ENCODE measurements at regions not wholly inside any gene's neighbourhood (a gene's known extent, or its start where the extent isn't known, plus 50 kb on each side); places are given as distances from the start of the nearest gene placed in this dataset.

DNA sequence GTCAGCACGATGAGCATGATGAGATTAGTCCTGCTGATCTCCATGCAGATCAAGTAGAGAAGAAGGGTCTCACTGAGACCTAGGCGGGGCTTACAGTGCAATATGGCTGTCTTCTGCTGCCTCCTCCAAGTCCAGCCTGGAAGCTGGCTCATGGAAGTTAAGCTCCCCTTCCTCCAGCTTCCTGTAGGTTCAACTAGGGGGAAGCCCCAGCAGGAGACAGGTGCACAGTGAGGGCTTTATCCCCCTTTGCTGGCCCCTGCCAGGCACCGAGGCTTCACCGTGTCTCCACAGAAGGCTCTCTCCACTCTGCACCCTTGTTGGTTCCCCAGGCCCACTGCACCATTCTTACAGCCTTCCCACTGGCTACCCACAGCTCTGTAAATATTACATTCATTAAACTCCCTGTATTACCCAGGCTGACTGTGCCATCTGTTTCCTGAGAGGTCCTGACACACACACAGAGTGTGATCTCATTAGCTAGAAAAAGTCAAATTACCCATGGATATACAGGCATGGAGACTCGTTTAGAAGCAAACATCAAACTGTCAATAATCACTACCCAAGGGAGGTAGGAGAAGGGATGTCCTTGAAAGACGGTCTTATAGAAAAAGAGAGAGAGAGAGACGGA, 90.4 kb downstream of the SLC2A10 start:
- peaks cover 6% of the 10 kb centered on the region for H3K9me3 ChIP-seq (ENCODE audit: control insufficient read depth, low read length)
- H2AFZ ChIP-seq (ENCODE audit: low read depth, low read length): no peak overlapping the region
- H3K4ac ChIP-seq (ENCODE audit: low read depth in 1 of 2, low read length in 2 of 2): no peak overlapping the region
- no peak overlapping the region for H2BK15ac ChIP-seq (ENCODE audit: low read depth, poor library complexity, severe bottlenecking)
- H2BK5ac ChIP-seq (ENCODE audit: low read depth, low read length, poor library complexity, severe bottlenecking): no peak overlapping the region
- H4K91ac ChIP-seq (ENCODE audit: low read length): no peak overlapping the region
- no peak overlapping the region for H3K9ac ChIP-seq (ENCODE audit: low read length)
- H3K36me3 ChIP-seq (ENCODE audit: control insufficient read depth in 1 of 2, insufficient read depth in 2 of 2, low read depth in 1 of 2, low read length in 2 of 2): no peaks in the 10 kb centered on the region
- no peak overlapping the region for H4K8ac ChIP-seq (ENCODE audit: low read length)
- H3K27ac ChIP-seq (ENCODE audit: low read length, poor library complexity, severe bottlenecking): no peak overlapping the region
- DNase-seq: no peak
- 78% methylated on average over 5 of the region's 7 CpGs for WGBS
- H3K4me1 ChIP-seq (ENCODE audit: control insufficient read depth, insufficient read depth, low read depth, low read length): no peaks in the 10 kb centered on the region
- no peak overlapping the region for H3K4me3 ChIP-seq (ENCODE audit: insufficient read depth in 1 of 2, low read depth in 1 of 2, low read length in 2 of 2)
- no peak overlapping the region for H3K18ac ChIP-seq (ENCODE audit: low read depth in 1 of 2, low read length in 2 of 2)
- no peak overlapping the region for H2AK5ac ChIP-seq (ENCODE audit: low read length, severe bottlenecking)
- no peaks in the 10 kb centered on the region for H3K79me1 ChIP-seq (replicated peaks; ENCODE audit: low read length, poor library complexity, severe bottlenecking)
- H2BK120ac ChIP-seq (ENCODE audit: low read depth, low read length): no peak overlapping the region
- no peak overlapping the region for H3K4me2 ChIP-seq (ENCODE audit: low read length, poor library complexity, severe bottlenecking)
- H3K27me3 ChIP-seq (ENCODE audit: control insufficient read depth in 1 of 2, insufficient read depth in 1 of 2, low read length in 2 of 2): peaks cover 0 to 91% of the 10 kb centered on the region in 2 experiments
- no peak overlapping the region for H2BK12ac ChIP-seq (ENCODE audit: low read length in 2 of 2)
- H3K23ac ChIP-seq (ENCODE audit: low read length in 2 of 2): no peak overlapping the region
- no peak overlapping the region for H3K14ac ChIP-seq (ENCODE audit: low read length in 2 of 2)

DNA sequence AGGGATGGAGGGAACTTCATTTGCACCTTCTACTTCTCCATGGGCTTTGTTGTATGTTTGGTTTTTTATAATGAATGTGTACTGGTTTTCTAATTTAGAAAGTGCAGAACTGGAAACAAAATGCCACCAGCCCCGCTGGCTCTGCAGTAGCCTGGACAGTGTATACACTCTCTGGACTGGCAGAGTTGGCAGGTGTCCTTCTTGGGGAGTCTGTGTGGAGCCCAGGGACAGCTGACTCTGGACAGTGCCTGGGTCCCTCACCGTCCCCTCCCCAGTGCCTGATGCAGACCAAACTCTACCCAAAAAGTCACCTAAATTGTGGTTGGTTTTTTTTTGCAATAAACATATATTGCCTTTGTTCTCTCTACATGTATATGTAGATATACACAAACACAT, 91.0 kb downstream of the SLC2A10 start:
- Histone ChIP-seq H3K23ac (ENCODE audit: low read length in 2 of 2) (no peak overlapping the region), H3K14ac (ENCODE audit: low read length in 2 of 2) (no peak overlapping the region), H3K9ac (ENCODE audit: low read length) (no peak overlapping the region), H2BK120ac (ENCODE audit: low read depth, low read length) (no peak overlapping the region), H4K8ac (ENCODE audit: low read length) (no peak overlapping the region), H4K91ac (ENCODE audit: low read length) (no peak overlapping the region), H2BK15ac (ENCODE audit: low read depth, poor library complexity, severe bottlenecking) (no peak overlapping the region), H3K27me3 (ENCODE audit: control insufficient read depth in 1 of 2, insufficient read depth in 1 of 2, low read length in 2 of 2) (peaks cover 0 to 89% of the 10 kb centered on the region in 2 experiments), H2AFZ (ENCODE audit: low read depth, low read length) (no peak overlapping the region), H2AK5ac (ENCODE audit: low read length, severe bottlenecking) (no peak overlapping the region), H3K9me3 (ENCODE audit: control insufficient read depth, low read length) (peaks cover 6% of the 10 kb centered on the region), H2BK12ac (ENCODE audit: low read length in 2 of 2) (no peak overlapping the region), H3K4me2 (ENCODE audit: low read length, poor library complexity, severe bottlenecking) (no peak overlapping the region), H3K36me3 (ENCODE audit: control insufficient read depth in 1 of 2, insufficient read depth in 2 of 2, low read depth in 1 of 2, low read length in 2 of 2) (no peaks in the 10 kb centered on the region), H3K79me1 (replicated peaks; ENCODE audit: low read length, poor library complexity, severe bottlenecking) (no peaks in the 10 kb centered on the region), H3K27ac (ENCODE audit: low read length, poor library complexity, severe bottlenecking) (no peak overlapping the region), H3K4me3 (ENCODE audit: insufficient read depth in 1 of 2, low read depth in 1 of 2, low read length in 2 of 2) (no peak overlapping the region), H3K4me1 (ENCODE audit: control insufficient read depth, insufficient read depth, low read depth, low read length) (no peaks in the 10 kb centered on the region), H2BK5ac (ENCODE audit: low read depth, low read length, poor library complexity, severe bottlenecking) (no peak overlapping the region), H3K18ac (ENCODE audit: low read depth in 1 of 2, low read length in 2 of 2) (no peak overlapping the region), H3K4ac (ENCODE audit: low read depth in 1 of 2, low read length in 2 of 2) (no peak overlapping the region)
- WGBS: 81% methylated on average over 1 of the region's 2 CpGs
- no peak for DNase-seq

DNA sequence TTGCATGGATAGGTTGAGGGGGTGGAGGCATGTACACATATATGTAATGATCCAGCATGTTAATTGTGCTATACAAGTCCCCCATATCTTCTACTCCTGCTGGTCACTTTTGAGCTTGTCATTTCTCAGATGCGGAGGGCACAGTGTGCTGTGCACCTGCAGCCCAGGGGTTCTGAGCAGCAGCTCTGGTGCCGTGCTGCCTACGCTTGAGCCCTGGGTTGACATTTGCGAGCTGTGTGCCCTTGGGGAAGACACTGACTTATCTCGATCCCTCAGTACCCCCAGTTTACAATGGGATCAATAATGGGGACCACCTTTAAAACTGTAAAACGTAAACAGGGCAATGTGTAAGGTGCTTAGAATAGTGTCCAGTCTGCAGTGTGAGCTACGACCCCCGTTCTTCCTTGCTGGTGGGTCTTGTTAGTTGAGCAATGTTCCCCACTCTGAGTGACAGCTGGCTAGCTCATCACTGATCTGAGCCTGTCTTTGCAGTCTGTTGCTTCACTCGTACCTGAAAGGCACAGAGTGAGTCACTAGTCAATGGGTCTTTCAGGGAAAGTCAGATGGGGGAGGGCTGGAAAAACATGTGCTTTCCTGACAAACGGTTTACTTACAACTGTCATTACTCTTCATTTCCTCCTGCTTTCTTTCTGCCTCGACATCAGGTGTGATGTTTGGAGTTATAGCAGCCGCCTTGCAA, 91.7 kb downstream of the SLC2A10 start:
- Histone ChIP-seq H3K4me1 (ENCODE audit: control insufficient read depth, insufficient read depth, low read depth, low read length) (no peaks in the 10 kb centered on the region), H2AK5ac (ENCODE audit: low read length, severe bottlenecking) (no peak overlapping the region), H4K8ac (ENCODE audit: low read length) (no peak overlapping the region), H3K9me3 (ENCODE audit: control insufficient read depth, low read length) (peaks cover 6% of the 10 kb centered on the region), H2BK12ac (ENCODE audit: low read length in 2 of 2) (no peak overlapping the region), H3K4ac (ENCODE audit: low read depth in 1 of 2, low read length in 2 of 2) (no peak overlapping the region), H3K23ac (ENCODE audit: low read length in 2 of 2) (no peak overlapping the region), H3K14ac (ENCODE audit: low read length in 2 of 2) (no peak overlapping the region), H4K91ac (ENCODE audit: low read length) (no peak overlapping the region), H3K27me3 (ENCODE audit: control insufficient read depth in 1 of 2, insufficient read depth in 1 of 2, low read length in 2 of 2) (peaks cover 0 to 89% of the 10 kb centered on the region in 2 experiments), H2AFZ (ENCODE audit: low read depth, low read length) (no peak overlapping the region), H2BK120ac (ENCODE audit: low read depth, low read length) (no peak overlapping the region), H3K9ac (ENCODE audit: low read length) (no peak overlapping the region), H2BK5ac (ENCODE audit: low read depth, low read length, poor library complexity, severe bottlenecking) (no peak overlapping the region), H3K4me3 (ENCODE audit: insufficient read depth in 1 of 2, low read depth in 1 of 2, low read length in 2 of 2) (no peak overlapping the region), H2BK15ac (ENCODE audit: low read depth, poor library complexity, severe bottlenecking) (no peak overlapping the region), H3K79me1 (replicated peaks; ENCODE audit: low read length, poor library complexity, severe bottlenecking) (no peaks in the 10 kb centered on the region), H3K4me2 (ENCODE audit: low read length, poor library complexity, severe bottlenecking) (no peak overlapping the region), H3K18ac (ENCODE audit: low read depth in 1 of 2, low read length in 2 of 2) (no peak overlapping the region), H3K36me3 (ENCODE audit: control insufficient read depth in 1 of 2, insufficient read depth in 2 of 2, low read depth in 1 of 2, low read length in 2 of 2) (no peaks in the 10 kb centered on the region), H3K27ac (ENCODE audit: low read length, poor library complexity, severe bottlenecking) (no peak overlapping the region)
- WGBS: 68% methylated on average over 11 of the region's 12 CpGs
- no peak for DNase-seq

DNA sequence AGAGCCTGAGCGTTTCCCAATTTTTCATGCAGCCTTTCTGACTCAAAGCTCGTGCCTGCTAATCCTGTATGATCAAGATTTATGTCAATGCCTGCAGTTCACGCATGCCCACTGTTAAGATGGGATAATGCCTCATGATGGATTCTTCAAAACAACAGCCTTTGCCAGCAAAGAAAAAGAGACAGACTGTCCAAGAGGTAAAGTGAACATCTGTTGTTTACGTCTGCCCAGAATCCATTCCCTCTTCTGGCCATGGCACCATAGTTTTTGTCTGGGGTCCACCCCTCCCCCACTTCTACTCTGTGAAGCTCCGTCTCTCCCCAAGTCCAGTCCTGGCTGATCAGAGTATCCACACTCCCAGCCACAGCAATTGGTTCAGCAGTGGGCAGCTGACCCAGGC, 91.9 kb upstream of the EYA2 start:
- H3K14ac ChIP-seq (ENCODE audit: low read length in 2 of 2): no peak overlapping the region
- H2BK120ac ChIP-seq (ENCODE audit: low read depth, low read length): no peak overlapping the region
- H2AK5ac ChIP-seq (ENCODE audit: low read length, severe bottlenecking): no peak overlapping the region
- H2BK5ac ChIP-seq (ENCODE audit: low read depth, low read length, poor library complexity, severe bottlenecking): no peak overlapping the region
- H2AFZ ChIP-seq (ENCODE audit: low read depth, low read length): no peak overlapping the region
- H4K91ac ChIP-seq (ENCODE audit: low read length): no peak overlapping the region
- no peaks in the 10 kb centered on the region for H3K36me3 ChIP-seq (ENCODE audit: control insufficient read depth in 1 of 2, insufficient read depth in 2 of 2, low read depth in 1 of 2, low read length in 2 of 2)
- H3K4ac ChIP-seq (ENCODE audit: low read depth in 1 of 2, low read length in 2 of 2): no peak overlapping the region
- no peak overlapping the region for H3K23ac ChIP-seq (ENCODE audit: low read length in 2 of 2)
- H3K4me2 ChIP-seq (ENCODE audit: low read length, poor library complexity, severe bottlenecking): no peak overlapping the region
- peaks cover 6% of the 10 kb centered on the region for H3K9me3 ChIP-seq (ENCODE audit: control insufficient read depth, low read length)
- H3K4me1 ChIP-seq (ENCODE audit: control insufficient read depth, insufficient read depth, low read depth, low read length): no peaks in the 10 kb centered on the region
- no peaks in the 10 kb centered on the region for H3K79me1 ChIP-seq (replicated peaks; ENCODE audit: low read length, poor library complexity, severe bottlenecking)
- no peak for DNase-seq
- peaks cover 0 to 90% of the 10 kb centered on the region in 2 experiments for H3K27me3 ChIP-seq (ENCODE audit: control insufficient read depth in 1 of 2, insufficient read depth in 1 of 2, low read length in 2 of 2)
- H2BK12ac ChIP-seq (ENCODE audit: low read length in 2 of 2): no peak overlapping the region
- H4K8ac ChIP-seq (ENCODE audit: low read length): no peak overlapping the region
- H3K4me3 ChIP-seq (ENCODE audit: insufficient read depth in 1 of 2, low read depth in 1 of 2, low read length in 2 of 2): no peak overlapping the region
- no peak overlapping the region for H3K9ac ChIP-seq (ENCODE audit: low read length)
- no peak overlapping the region for H3K27ac ChIP-seq (ENCODE audit: low read length, poor library complexity, severe bottlenecking)
- 57% methylated on average over 5 of the region's 5 CpGs for WGBS
- H2BK15ac ChIP-seq (ENCODE audit: low read depth, poor library complexity, severe bottlenecking): no peak overlapping the region
- no peak overlapping the region for H3K18ac ChIP-seq (ENCODE audit: low read depth in 1 of 2, low read length in 2 of 2)
